GM21717 (cell line): ENCODE measurements at regions not wholly inside any gene's neighbourhood (a gene's known extent, or its start where the extent isn't known, plus 50 kb on each side); places are given as distances from the start of the nearest gene placed in this dataset.

Experiments
- ATAC-seq: cut with Tn5 transposase; IDR thresholded peaks from one replicate; pipeline ENCODE4 v1.9.1; 2021; ENCODE audit warnings: mild to moderate bottlenecking, moderate library complexity; ENCODE audit not compliant: unreplicated experiment

- peak; percentile 61 for ATAC-seq
These were observed 53.8 kb downstream of the IER5 start for GRCh38 chr1:181142096-181142958.

- ATAC-seq = no peak
These were observed 54.8 kb downstream of the IER5 start for GRCh38 chr1:181143102-181143859.

DNA sequence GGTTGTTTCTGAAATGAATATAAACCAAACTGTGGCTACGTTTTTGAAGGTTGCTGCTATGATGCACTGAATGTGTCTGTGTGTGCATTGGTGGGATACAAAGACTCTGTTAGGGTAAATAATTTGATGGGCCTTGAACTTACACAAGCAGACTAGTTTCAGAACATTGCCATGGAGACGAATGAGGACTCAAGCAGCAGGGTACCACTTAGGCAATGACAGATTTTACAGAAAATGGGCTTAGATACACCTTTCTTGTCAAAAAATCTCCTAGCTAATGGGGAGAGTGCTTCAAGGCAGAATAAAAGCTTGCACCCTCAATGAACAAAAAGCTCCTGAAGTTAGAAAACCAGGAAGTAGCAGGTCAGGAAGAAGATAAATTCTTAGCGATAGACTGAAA lies 55.7 kb downstream of the IER5 start:
- ATAC-seq = no peak

- ATAC-seq = no peak
These were observed 60.1 kb downstream of the IER5 start for GRCh38 chr1:181148636-181149035.

GRCh38 chr1:181149326-181150125 lies 61.0 kb downstream of the IER5 start:
- peak; percentile 84 for ATAC-seq

- ATAC-seq = no peak
These were observed 61.8 kb downstream of the IER5 start for GRCh38 chr1:181150273-181150672.

GRCh38 chr1:181150842-181151241 lies 62.3 kb downstream of the IER5 start:
- no peak for ATAC-seq

DNA sequence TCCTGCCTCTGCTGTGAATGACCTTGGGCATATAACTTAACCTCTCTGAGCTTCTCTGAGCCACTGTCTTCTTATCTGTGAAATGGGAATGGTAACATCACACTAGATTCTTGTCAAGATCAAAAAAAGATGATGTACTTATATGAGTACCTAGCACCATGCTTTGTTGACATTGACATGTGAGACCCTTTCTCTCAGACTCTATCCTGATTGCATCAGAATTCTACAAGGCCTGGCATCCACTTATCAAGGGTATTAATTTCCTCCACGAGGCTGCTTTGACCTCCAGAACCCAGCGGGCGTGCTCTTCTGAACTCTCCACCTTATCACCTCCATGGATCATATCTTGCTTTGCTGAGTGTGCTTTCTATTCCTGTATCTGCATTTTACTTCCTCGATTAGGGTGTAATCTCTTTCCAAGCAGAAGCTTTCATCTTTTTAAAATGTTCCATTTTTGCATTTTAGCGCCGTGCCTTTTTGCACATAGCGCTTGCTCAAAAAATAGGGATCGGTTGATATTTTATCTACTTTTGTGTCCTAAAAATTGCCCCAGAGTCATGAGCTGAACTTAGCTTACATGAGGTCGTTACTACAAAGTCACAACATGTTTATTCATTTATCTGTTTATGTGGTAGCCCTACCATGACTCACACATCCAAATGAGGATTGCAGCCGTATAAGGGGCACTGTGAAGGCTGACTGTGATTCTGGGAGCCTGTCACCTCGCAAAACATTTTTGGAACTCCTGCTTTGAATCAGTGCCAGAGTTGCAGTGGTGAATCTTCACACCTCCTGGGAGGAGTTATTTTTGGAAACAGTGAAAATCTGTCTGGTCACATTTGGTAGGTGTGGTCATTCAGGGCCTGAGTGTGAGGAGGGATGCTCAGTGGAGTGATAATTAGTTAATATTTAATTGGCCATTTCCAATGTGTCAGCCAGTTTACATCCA lies 63.2 kb downstream of the IER5 start:
- ATAC-seq = no peak

- ATAC-seq = peak; percentile 68
These were observed 64.6 kb downstream of the IER5 start for GRCh38 chr1:181152892-181153633.

GRCh38 chr1:181153634-181153961 lies 65.1 kb downstream of the IER5 start:
- no peak for ATAC-seq

DNA sequence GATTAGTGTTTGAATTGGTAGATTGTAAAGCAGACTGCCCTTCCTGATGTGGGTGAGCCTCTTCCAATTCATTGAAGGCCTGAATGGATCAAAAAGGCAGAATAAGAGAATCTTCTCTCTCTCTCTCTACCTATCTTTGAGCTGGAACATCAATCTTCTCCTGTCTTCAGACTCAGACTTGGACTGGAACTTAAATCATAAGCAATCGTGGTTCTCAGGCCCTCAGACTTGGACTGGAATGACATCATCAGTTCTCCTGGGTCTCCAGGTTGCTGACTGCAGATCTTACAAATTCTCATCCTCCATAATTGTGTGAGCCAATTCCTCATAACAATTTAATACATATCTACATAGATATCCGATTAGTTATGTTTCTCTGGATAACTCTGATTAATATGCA lies 66.8 kb downstream of the IER5 start:
- ATAC-seq = no peak

GRCh38 chr1:181159451-181160140 lies 71.1 kb downstream of the IER5 start:
- no peak for ATAC-seq

GRCh38 chr1:181160322-181160721 lies 71.8 kb downstream of the IER5 start:
- ATAC-seq = no peak

GRCh38 chr1:181160998-181161870 lies 72.7 kb downstream of the IER5 start:
- ATAC-seq = no peak

- no peak for ATAC-seq
These were observed 75.2 kb downstream of the IER5 start for GRCh38 chr1:181163662-181164061.

- peak; percentile 89 for ATAC-seq
These were observed 78.1 kb downstream of the IER5 start for GRCh38 chr1:181166377-181167196.

DNA sequence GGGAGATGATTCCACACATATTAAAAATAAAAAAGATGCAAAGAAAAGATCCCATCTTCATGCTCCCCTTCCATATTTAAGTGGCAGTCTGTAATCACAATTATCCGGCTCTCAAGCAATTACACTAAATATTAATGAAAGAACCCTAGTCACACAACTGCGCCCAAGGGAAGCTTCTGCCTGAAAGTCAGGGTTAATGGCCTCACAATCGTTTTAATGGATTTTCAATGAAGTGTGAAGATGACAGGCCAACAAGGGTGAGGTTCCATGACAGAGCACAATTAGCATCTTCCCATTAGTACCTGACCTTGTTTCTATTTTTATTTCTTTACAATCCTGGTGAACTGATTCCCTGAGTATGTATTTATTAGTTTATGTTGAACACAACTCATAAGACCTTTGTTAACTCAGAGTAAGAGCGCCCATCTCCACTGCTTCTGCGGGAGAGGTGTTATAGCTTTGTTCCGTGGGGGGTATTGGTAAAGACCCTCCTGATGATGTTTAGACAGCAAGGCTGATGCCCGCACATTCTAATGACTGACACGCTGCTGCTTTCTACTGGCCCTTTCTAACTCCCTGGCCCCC lies 80.9 kb downstream of the IER5 start:
- ATAC-seq = no peak
